SK-N-SH treated with all-trans-retinoic acid at 6 μM for 48 hours (cell line): ENCODE measurements at regions not wholly inside any gene's neighbourhood (a gene's known extent, or its start where the extent isn't known, plus 50 kb on each side); places are given as distances from the start of the nearest gene placed in this dataset.

Source experiments
- ATAC-seq: fragments of 200-7000 bp; cut with Tn5 transposase; 3 replicates; pipeline ENCODE4 v1.9.1; 2020; ENCODE audit warnings: mild to moderate bottlenecking, moderate library complexity
- ARNTL ChIP-seq: fragments of 450-650 bp; formaldehyde crosslinking; IDR thresholded peaks from 2 replicates; pipeline ENCODE4 v1.5.0; 2020; ENCODE audit warnings: low read depth, mild to moderate bottlenecking, moderate library complexity, borderline replicate concordance
- BACH2 ChIP-seq: fragments of 250-450 bp; sonication (Bioruptor Pico); IDR thresholded peaks from 2 replicates; pipeline ENCODE4 v1.9.0; 2021; ENCODE audit warnings: mild to moderate bottlenecking, borderline replicate concordance
- CREB5 ChIP-seq: fragments of 250-450 bp; sonication (Bioruptor Pico); IDR thresholded peaks from 2 replicates; pipeline ENCODE4 v1.5.1; 2020; ENCODE audit warnings: low read depth, mild to moderate bottlenecking, moderate library complexity
- CSRNP3 ChIP-seq: fragments of 250-450 bp; sonication (Bioruptor Pico); IDR thresholded peaks from 2 replicates; pipeline ENCODE4 v1.5.1; 2021; ENCODE audit warnings: mild to moderate bottlenecking, moderate library complexity
- GLIS3 ChIP-seq: fragments of 250-450 bp; sonication (Bioruptor Pico); IDR thresholded peaks from 2 replicates; pipeline ENCODE4 v1.5.0; 2020; ENCODE audit warnings: mild to moderate bottlenecking, moderate library complexity
- ISL1 ChIP-seq: fragments of 250-450 bp; sonication (Bioruptor Pico); IDR thresholded peaks from 2 replicates; pipeline ENCODE4 v2.1.2; 2022; ENCODE audit warnings: mild to moderate bottlenecking, moderate library complexity
- OSR1 ChIP-seq: fragments of 250-450 bp; sonication (Bioruptor Pico); IDR thresholded peaks from 2 replicates; pipeline ENCODE4 v1.8.0; 2022; ENCODE audit warnings: moderate library complexity, mild to moderate bottlenecking, inconsistent platforms
- PATZ1 ChIP-seq: fragments of 250-450 bp; sonication (Bioruptor Pico); IDR thresholded peaks from 2 replicates; pipeline ENCODE4 v1.8.0; 2020; ENCODE audit warnings: mild to moderate bottlenecking, moderate library complexity, borderline replicate concordance
- POU6F1 ChIP-seq: fragments of 250-450 bp; sonication (Bioruptor Pico); IDR thresholded peaks from 2 replicates; pipeline ENCODE4 v1.8.0; 2021; ENCODE audit warnings: low read depth, mild to moderate bottlenecking, moderate library complexity, borderline replicate concordance
- PPARA ChIP-seq: fragments of 250-450 bp; sonication (Bioruptor Pico); IDR thresholded peaks from 2 replicates; pipeline ENCODE4 v1.5.0; 2020; ENCODE audit warnings: mild to moderate bottlenecking, borderline replicate concordance
- RARB ChIP-seq: fragments of 250-450 bp; sonication (Bioruptor Pico); IDR thresholded peaks from 2 replicates; pipeline ENCODE4 v1.8.0; 2021; ENCODE audit warnings: mild to moderate bottlenecking, moderate library complexity
- SNAI2 ChIP-seq: fragments of 250-450 bp; sonication (Bioruptor Pico); IDR thresholded peaks from 2 replicates; pipeline ENCODE4 v1.5.0; 2020; ENCODE audit warnings: mild to moderate bottlenecking, moderate library complexity
- TCF4 ChIP-seq: fragments of 250-450 bp; sonication (Bioruptor Pico); IDR thresholded peaks from 2 replicates; pipeline ENCODE4 v1.8.0; 2021; ENCODE audit warnings: mild to moderate bottlenecking, moderate library complexity, borderline replicate concordance
- TSHZ2 ChIP-seq: fragments of 250-450 bp; sonication (Bioruptor Pico); IDR thresholded peaks from 2 replicates; pipeline ENCODE4 v1.5.0; 2020; ENCODE audit warnings: mild to moderate bottlenecking, moderate library complexity
- ZC3H10 ChIP-seq: fragments of 250-450 bp; sonication (Bioruptor Pico); IDR thresholded peaks from 2 replicates; pipeline ENCODE4 v1.5.1; 2021; ENCODE audit warnings: mild to moderate bottlenecking, moderate library complexity
- ZFP30 ChIP-seq: fragments of 450-650 bp; formaldehyde crosslinking; IDR thresholded peaks from 2 replicates; pipeline ENCODE4 v1.5.0; 2022; ENCODE audit warnings: mild to moderate bottlenecking, moderate library complexity
- ZNF565 ChIP-seq: fragments of 450-650 bp; formaldehyde crosslinking; conservative IDR thresholded peaks from 2 replicates; pipeline ENCODE4 v1.5.0; 2020; ENCODE audit warnings: low read depth, mild to moderate bottlenecking, moderate library complexity
- ZNF70 ChIP-seq: fragments of 450-650 bp; formaldehyde crosslinking; IDR thresholded peaks from 2 replicates; pipeline ENCODE4 v1.5.0; 2020; ENCODE audit warnings: mild to moderate bottlenecking, moderate library complexity

GRCh38 chr20:6530254-6530653 lies 237.2 kb upstream of the BMP2 start (continued):
- TF ChIP-seq TSHZ2 (CRISPR knock-in tag): no peak
- TF ChIP-seq ZNF70 (CRISPR knock-in tag): no peak
- TF ChIP-seq POU6F1: no peak

GRCh38 chr20:6525447-6526303 lies 241.8 kb upstream of the BMP2 start:
- ATAC-seq: no peak

GRCh38 chr20:6524305-6524704 lies 243.2 kb upstream of the BMP2 start:
- no peak for ATAC-seq
- no peak for TF ChIP-seq TSHZ2 (CRISPR knock-in tag)
- no peak for TF ChIP-seq ZNF565 (CRISPR knock-in tag)
- no peak for TF ChIP-seq PPARA
- TF ChIP-seq ARNTL (CRISPR knock-in tag): no peak
- TF ChIP-seq CREB5 (CRISPR knock-in tag): no peak
- TF ChIP-seq PATZ1 (CRISPR knock-in tag): no peak
- no peak for TF ChIP-seq SNAI2 (CRISPR knock-in tag)
- no peak for TF ChIP-seq RARB
- no peak for TF ChIP-seq TCF4 (CRISPR knock-in tag)

More at GRCh38 chr20:6525447-6526303, 241.8 kb upstream of the BMP2 start:
- TF ChIP-seq BACH2 (CRISPR knock-in tag): no peak
- no peak for TF ChIP-seq ZNF70 (CRISPR knock-in tag)
- no peak for TF ChIP-seq ZFP30 (CRISPR knock-in tag)
- no peak for TF ChIP-seq SNAI2 (CRISPR knock-in tag)
- no peak for TF ChIP-seq OSR1 (CRISPR knock-in tag)
- TF ChIP-seq ISL1 (CRISPR knock-in tag): no peak
- no peak for TF ChIP-seq ZNF565 (CRISPR knock-in tag)
- no peak for TF ChIP-seq ZC3H10 (CRISPR knock-in tag)
- TF ChIP-seq PPARA: no peak
- TF ChIP-seq PATZ1 (CRISPR knock-in tag): no peak
- no peak for TF ChIP-seq CSRNP3 (CRISPR knock-in tag)
- no peak for TF ChIP-seq GLIS3 (CRISPR knock-in tag)
- TF ChIP-seq, all 23 proteins: peak for 0
